DND-41 (cell line): ENCODE measurements at regions not wholly inside any gene's neighbourhood (a gene's known extent, or its start where the extent isn't known, plus 50 kb on each side); places are given as distances from the start of the nearest gene placed in this dataset.
A peak's percentile ranks its signal among the peaks of the same experiment; 100 is the strongest.

Source experiments
- ATAC-seq: fragments of 200-7000 bp; cut with Tn5 transposase; 3 replicates; pipeline ENCODE4 v1.9.1; 2021; ENCODE audit warnings: low read depth; ENCODE audit not compliant: insufficient read depth
- DNase-seq: peaks from one replicate; pipeline ENCODE4 v3.0.0-alpha.2; 2020
- H2AFZ ChIP-seq: 2 replicates; pipeline ENCODE4 v1.6.0; 2012; ENCODE audit warnings: low read depth, low read length
- H3K27ac ChIP-seq: 2 replicates; pipeline ENCODE4 v1.5.1; 2012; ENCODE audit warnings: low read length, inconsistent platforms
- H3K27me3 ChIP-seq: fragments of 200-600 bp; sonication (generic); 2 replicates; pipeline ENCODE4 v1.6.0; 2012; ENCODE audit warnings: low read length, mild to moderate bottlenecking, inconsistent platforms; ENCODE audit not compliant: insufficient read depth, poor library complexity
- H3K36me3 ChIP-seq: 2 replicates; pipeline ENCODE4 v1.5.1; 2012; ENCODE audit warnings: low read length, inconsistent platforms; ENCODE audit not compliant: insufficient read depth
- H3K4me1 ChIP-seq: 2 replicates; pipeline ENCODE4 v1.5.1; 2012; ENCODE audit warnings: mild to moderate bottlenecking, low read length; ENCODE audit not compliant: insufficient read depth
- H3K4me2 ChIP-seq: 2 replicates; pipeline ENCODE4 v1.6.0; 2012; ENCODE audit warnings: mild to moderate bottlenecking, moderate library complexity, low read length, inconsistent platforms; ENCODE audit not compliant: insufficient read depth
- H3K4me3 ChIP-seq, 2 experiments: fragments of 200-600 bp in 1 of 2; shearing (Covaris generic) in 1 of 2; 2 replicates each; pipeline ENCODE4 v1.5.1; 2012 to 2016; ENCODE audit warnings: inconsistent platforms in 2 of 2, low read length in 2 of 2, mild to moderate bottlenecking in 2 of 2, low read depth in 1 of 2, moderate library complexity in 1 of 2
- H3K79me2 ChIP-seq: 2 replicates; pipeline ENCODE4 v1.6.0; 2012; ENCODE audit warnings: low read length, inconsistent platforms; ENCODE audit not compliant: insufficient read depth
- H3K9ac ChIP-seq: 2 replicates; pipeline ENCODE4 v1.6.0; 2012; ENCODE audit warnings: low read depth, mild to moderate bottlenecking, inconsistent platforms, low read length, moderate library complexity
- H3K9me3 ChIP-seq: 2 replicates; pipeline ENCODE4 v1.5.1; 2012; ENCODE audit warnings: low read length, moderate library complexity, mild to moderate bottlenecking, inconsistent platforms; ENCODE audit not compliant: insufficient read depth, severe bottlenecking
- H4K20me1 ChIP-seq: 2 replicates; pipeline ENCODE4 v1.6.0; 2012; ENCODE audit warnings: low read length; ENCODE audit not compliant: insufficient read depth
- CTCF ChIP-seq: IDR thresholded peaks from 2 replicates; pipeline ENCODE4 v1.5.1; 2012; ENCODE audit warnings: borderline replicate concordance, low read length, moderate library complexity, mild to moderate bottlenecking; ENCODE audit not compliant: poor library complexity, severe bottlenecking; ENCODE audit errors: extremely low read depth
- EZH2 ChIP-seq: IDR thresholded peaks from 3 replicates; pipeline ENCODE4 v1.6.1; 2012; ENCODE audit warnings: borderline replicate concordance, low read depth, mild to moderate bottlenecking, moderate library complexity, low read length, inconsistent platforms; ENCODE audit not compliant: severe bottlenecking

DNA sequence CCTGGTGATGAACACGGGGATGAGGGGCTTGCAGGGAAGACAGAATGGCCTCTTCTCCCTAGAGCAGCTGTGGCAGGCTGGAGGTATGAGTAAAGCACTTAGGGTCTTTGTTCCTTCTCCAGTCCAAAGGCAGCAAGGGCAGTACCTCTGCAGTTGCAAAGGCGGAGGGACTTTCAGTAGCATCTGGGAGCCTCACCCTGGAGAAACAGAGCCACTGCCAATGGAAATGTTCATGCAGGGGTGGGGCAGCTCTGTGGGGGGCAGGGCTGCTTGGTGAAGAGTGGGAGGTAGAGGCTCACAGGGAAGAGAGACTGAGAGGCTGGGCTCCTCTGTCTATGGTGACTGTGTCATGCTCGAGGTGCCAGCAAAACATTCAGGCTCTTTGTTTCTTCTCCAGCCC is 344.1 kb upstream of the CHAC2 start:
- no peaks in the 10 kb centered on the region for H3K36me3 ChIP-seq
- H3K4me2 ChIP-seq, result no peak overlapping the region
- no peaks in the 10 kb centered on the region for H3K27me3 ChIP-seq
- H3K27ac ChIP-seq, result no peak overlapping the region
- no peak for ATAC-seq
- no peak for TF ChIP-seq EZH2
- no peak for TF ChIP-seq CTCF
- H3K9me3 ChIP-seq, result no peaks in the 10 kb centered on the region
- no peak for DNase-seq
- H3K4me3 ChIP-seq, result no peak overlapping the region
- H3K79me2 ChIP-seq, result no peaks in the 10 kb centered on the region
- H4K20me1 ChIP-seq, result no peaks in the 10 kb centered on the region
- no peaks in the 10 kb centered on the region for H3K4me1 ChIP-seq
- H2AFZ ChIP-seq, result no peak overlapping the region
- H3K9ac ChIP-seq, result no peak overlapping the region

- TF ChIP-seq CTCF (peak; percentile 55), EZH2 (no peak)
- Histone ChIP-seq H3K4me2 (no peak overlapping the region), H3K79me2 (no peaks in the 10 kb centered on the region), H3K4me1 (no peaks in the 10 kb centered on the region), H3K27ac (no peak overlapping the region), H3K27me3 (no peaks in the 10 kb centered on the region), H3K9me3 (no peaks in the 10 kb centered on the region), H3K9ac (no peak overlapping the region), H3K4me3 (no peak overlapping the region), H3K36me3 (no peaks in the 10 kb centered on the region), H4K20me1 (no peaks in the 10 kb centered on the region), H2AFZ (no peak overlapping the region)
- ATAC-seq (peak; percentile 75; the same call in 2 of the 3 replicates), DNase-seq (peak; percentile 16)
Observed at GRCh38 chr2:53422979-53423378, 344.6 kb upstream of the CHAC2 start.

- no peaks in the 10 kb centered on the region for H4K20me1 ChIP-seq
- H3K4me2 ChIP-seq, result no peak overlapping the region
- H3K9ac ChIP-seq, result no peak overlapping the region
- no peak overlapping the region for H2AFZ ChIP-seq
- H3K9me3 ChIP-seq, result no peaks in the 10 kb centered on the region
- H3K4me1 ChIP-seq, result no peaks in the 10 kb centered on the region
- no peaks in the 10 kb centered on the region for H3K27me3 ChIP-seq
- no peak for TF ChIP-seq EZH2
- no peak for TF ChIP-seq CTCF
- no peak for DNase-seq
- H3K27ac ChIP-seq, result no peak overlapping the region
- ATAC-seq, result no peak
- H3K4me3 ChIP-seq, result no peak overlapping the region
- H3K36me3 ChIP-seq, result no peaks in the 10 kb centered on the region
- H3K79me2 ChIP-seq, result no peaks in the 10 kb centered on the region
Observed at GRCh38 chr2:53417385-53417784, 350.2 kb upstream of the CHAC2 start.
